H9 (cell line): ENCODE measurements at regions not wholly inside any gene's neighbourhood (a gene's known extent, or its start where the extent isn't known, plus 50 kb on each side); places are given as distances from the start of the nearest gene placed in this dataset.

Source experiments
- DNase-seq: peaks from one replicate; pipeline ENCODE4 v3.0.0-alpha.2; 2017
- H2AFZ ChIP-seq: one replicate; pipeline ENCODE4 v1.6.1; 2013; ENCODE audit warnings: mild to moderate bottlenecking, low read length, control low read depth, moderate library complexity
- H2AK5ac ChIP-seq: 2 replicates; pipeline ENCODE4 v1.6.1; 2013; ENCODE audit warnings: low read length, control low read depth, mixed read lengths; ENCODE audit not compliant: insufficient read length
- H2BK120ac ChIP-seq: one replicate; pipeline ENCODE4 v1.6.1; 2013; ENCODE audit warnings: low read depth, mild to moderate bottlenecking, low read length, control low read depth, inconsistent platforms; ENCODE audit not compliant: poor library complexity, severe bottlenecking
- H2BK12ac ChIP-seq: 2 replicates; pipeline ENCODE4 v1.6.1; 2013; ENCODE audit warnings: low read length, control low read depth, mixed read lengths, low read depth; ENCODE audit not compliant: insufficient read length
- H2BK15ac ChIP-seq: 2 replicates; pipeline ENCODE4 v1.6.1; 2013; ENCODE audit warnings: low read depth, low read length, control low read depth
- H2BK20ac ChIP-seq: one replicate; pipeline ENCODE4 v1.6.1; 2013; ENCODE audit warnings: low read depth, mild to moderate bottlenecking, low read length, control low read depth, inconsistent platforms; ENCODE audit not compliant: poor library complexity, severe bottlenecking
- H2BK5ac ChIP-seq: 2 replicates; pipeline ENCODE4 v1.6.1; 2013; ENCODE audit warnings: low read length, control low read depth, mixed read lengths; ENCODE audit not compliant: insufficient read length
- H3K14ac ChIP-seq: 2 replicates; pipeline ENCODE4 v1.6.1; 2013; ENCODE audit warnings: low read length, control low read depth; ENCODE audit not compliant: insufficient read depth
- H3K18ac ChIP-seq: 2 replicates; pipeline ENCODE4 v1.6.1; 2013; ENCODE audit warnings: low read depth, mild to moderate bottlenecking, mixed read lengths, low read length, control low read depth; ENCODE audit not compliant: insufficient read length
- H3K23ac ChIP-seq: 2 replicates; pipeline ENCODE4 v1.6.1; 2013; ENCODE audit warnings: low read length, control low read depth, mixed read lengths, low read depth; ENCODE audit not compliant: insufficient read length
- H3K23me2 ChIP-seq: 2 replicates; pipeline ENCODE4 v1.6.1; 2013; ENCODE audit warnings: low read depth, mild to moderate bottlenecking, mixed read lengths, low read length, control low read depth; ENCODE audit not compliant: insufficient read length, poor library complexity, severe bottlenecking
- H3K27ac ChIP-seq: 2 replicates; pipeline ENCODE4 v1.5.1; 2013; ENCODE audit warnings: low read length, control low read depth, mixed read lengths, low read depth; ENCODE audit not compliant: insufficient read length
- H3K27me3 ChIP-seq: 2 replicates; pipeline ENCODE4 v1.6.1; 2013; ENCODE audit warnings: low read length, control low read depth, inconsistent platforms; ENCODE audit not compliant: insufficient read depth
- H3K4ac ChIP-seq: 2 replicates; pipeline ENCODE4 v1.6.1; 2013; ENCODE audit warnings: low read depth, mild to moderate bottlenecking, control low read depth, inconsistent platforms, low read length, moderate library complexity
- H3K4me1 ChIP-seq: 2 replicates; pipeline ENCODE4 v1.6.1; 2013; ENCODE audit warnings: low read length, control low read depth, inconsistent platforms; ENCODE audit not compliant: insufficient read depth
- H3K4me2 ChIP-seq: 2 replicates; pipeline ENCODE4 v1.6.1; 2013; ENCODE audit warnings: low read length, control low read depth, mixed read lengths; ENCODE audit not compliant: insufficient read length, insufficient read depth
- H3K56ac ChIP-seq: 2 replicates; pipeline ENCODE4 v1.6.1; 2013; ENCODE audit warnings: low read depth, mild to moderate bottlenecking, mixed read lengths, low read length, control low read depth; ENCODE audit not compliant: insufficient read length
- H3K79me1 ChIP-seq: 2 replicates; pipeline ENCODE4 v1.6.1; 2013; ENCODE audit warnings: low read depth, mild to moderate bottlenecking, moderate library complexity, low read length, control low read depth, inconsistent platforms; ENCODE audit not compliant: insufficient read depth, poor library complexity, severe bottlenecking
- H3K79me2 ChIP-seq: 2 replicates; pipeline ENCODE4 v1.6.1; 2013; ENCODE audit warnings: low read length, control low read depth, inconsistent platforms; ENCODE audit not compliant: insufficient read depth
- H3K9ac ChIP-seq: 2 replicates; pipeline ENCODE4 v1.6.1; 2013; ENCODE audit warnings: low read length, control low read depth, mixed read lengths; ENCODE audit not compliant: insufficient read length; ENCODE audit errors: extremely low read depth
- H3K9me3 ChIP-seq: one replicate; pipeline ENCODE4 v1.6.1; 2013; ENCODE audit warnings: low read depth, low read length, inconsistent platforms; ENCODE audit not compliant: control insufficient read depth
- H3T11ph ChIP-seq: one replicate; pipeline ENCODE4 v1.6.1; 2013; ENCODE audit warnings: mild to moderate bottlenecking, low read length, control low read depth, inconsistent platforms
- H4K20me1 ChIP-seq: one replicate; pipeline ENCODE4 v1.6.1; 2013; ENCODE audit not compliant: control insufficient read depth, insufficient read length, insufficient read depth
- H4K5ac ChIP-seq: 2 replicates; pipeline ENCODE4 v1.6.1; 2013; ENCODE audit warnings: low read depth, mild to moderate bottlenecking, mixed read lengths, low read length, control low read depth; ENCODE audit not compliant: insufficient read length
- H4K8ac ChIP-seq: replicated peaks from 2 replicates; pipeline ENCODE4 v1.6.1; 2013; ENCODE audit warnings: low read length, control low read depth, mixed read lengths, low read depth; ENCODE audit not compliant: insufficient read length
- H4K91ac ChIP-seq: 2 replicates; pipeline ENCODE4 v1.6.1; 2013; ENCODE audit warnings: low read depth, mild to moderate bottlenecking, moderate library complexity, mixed read lengths, low read length, control low read depth; ENCODE audit not compliant: insufficient read length
- H3K27ac Mint-ChIP-seq, 3 experiments: 2 replicates in 2 of 3; 3 replicates in 1 of 3; pipeline ENCODE4 v1.8.0; 2020 to 2021; ENCODE audit warnings: mixed read lengths in 3 of 3, mild to moderate bottlenecking in 1 of 3, moderate library complexity in 1 of 3
- H3K27me3 Mint-ChIP-seq: 2 replicates; pipeline ENCODE4 v1.8.0; 2021; ENCODE audit warnings: low read depth, mild to moderate bottlenecking, moderate library complexity, mixed read lengths
- H3K36me3 Mint-ChIP-seq, 3 experiments: 2 replicates in 2 of 3; 3 replicates in 1 of 3; pipeline ENCODE4 v1.8.0; 2020 to 2021; ENCODE audit warnings: low read depth in 3 of 3, mixed read lengths in 3 of 3; ENCODE audit not compliant: insufficient read depth in 1 of 3
- H3K4me1 Mint-ChIP-seq, 2 experiments: 2 replicates each; pipeline ENCODE4 v1.8.0; 2020; ENCODE audit warnings: mixed read lengths in 2 of 2
- H3K4me3 Mint-ChIP-seq, 2 experiments: 2 replicates in 1 of 2; 3 replicates in 1 of 2; pipeline ENCODE4 v1.8.0; 2020 to 2021; ENCODE audit warnings: mild to moderate bottlenecking in 2 of 2, mixed read lengths in 2 of 2, moderate library complexity in 1 of 2
- H3K9me3 Mint-ChIP-seq, 2 experiments: 2 replicates in 1 of 2; 3 replicates in 1 of 2; pipeline ENCODE4 v1.8.0; 2020; ENCODE audit warnings: mild to moderate bottlenecking in 2 of 2, mixed read lengths in 2 of 2, moderate library complexity in 1 of 2
- CTCF ChIP-seq: fragments of 200-600 bp; sonication (generic); conservative IDR thresholded peaks from 3 replicates; pipeline ENCODE4 v1.8.0; 2021; ENCODE audit warnings: antibody characterized with exemption, mild to moderate bottlenecking
- WGBS: extraction: QIAGEN DNeasy Blood & Tissue Kit; methylation state at CpG from one replicate; pipeline ENCODE4 v1.1.7; 2013; ENCODE audit warnings: missing lambda C conversion rate, low lambda C conversion rate, mixed read lengths; ENCODE audit not compliant: insufficient read length; ENCODE audit errors: extremely low coverage; 5-methylcytosine and 5-hydroxymethylcytosine counted together

DNA sequence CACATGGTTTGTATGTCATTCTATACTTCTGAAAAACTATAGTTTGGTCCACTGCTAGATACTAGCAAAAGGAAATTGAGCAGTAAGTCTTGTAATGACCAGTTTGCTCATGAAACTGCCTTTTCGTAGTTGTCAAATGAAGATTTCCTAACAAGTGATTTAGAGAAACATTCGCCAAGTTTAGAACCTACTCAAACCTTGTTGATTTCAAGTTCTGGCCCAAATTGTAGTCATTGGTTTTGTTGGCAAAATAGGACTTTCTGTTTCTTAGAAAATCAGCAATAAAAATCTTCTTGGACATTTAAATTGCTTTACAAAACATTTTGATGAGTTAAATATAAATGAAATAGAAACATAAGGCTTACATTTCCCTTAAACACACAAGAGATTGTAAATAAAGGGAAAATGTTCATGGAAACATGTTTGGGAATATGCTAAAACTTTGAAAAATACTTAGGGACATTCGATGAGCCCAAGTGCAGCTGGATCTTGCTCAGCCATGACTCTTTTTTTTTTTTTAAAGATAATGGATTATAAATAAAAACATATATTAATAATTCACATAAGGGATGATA lies 178.5 kb upstream of the LYPLAL1 start:
- Histone ChIP-seq H4K20me1 (no peaks in the 10 kb centered on the region), H2BK15ac (no peak overlapping the region), H3K56ac (no peak overlapping the region), H2BK120ac (no peak overlapping the region), H2BK20ac (no peak overlapping the region), H3K4ac (no peak overlapping the region), H4K91ac (no peak overlapping the region), H2BK12ac (no peak overlapping the region), H3K79me1 (no peaks in the 10 kb centered on the region), H3K23ac (no peak overlapping the region), H3K27ac (no peak overlapping the region), H4K8ac (no peak overlapping the region), H3K23me2 (no peaks in the 10 kb centered on the region), H3K27me3 (no peaks in the 10 kb centered on the region), H3K18ac (no peak overlapping the region), H4K5ac (no peak overlapping the region), H3K9ac (no peak overlapping the region), H2AFZ (no peak overlapping the region), H3K14ac (no peak overlapping the region), H3K4me2 (no peak overlapping the region), H3T11ph (no peak overlapping the region), H2AK5ac (no peak overlapping the region), H3K4me1 (no peaks in the 10 kb centered on the region), H3K79me2 (no peaks in the 10 kb centered on the region), H2BK5ac (no peak overlapping the region), H3K9me3 (no peaks in the 10 kb centered on the region)
- Mint-ChIP-seq H3K9me3 (no peaks in the 10 kb centered on the region), H3K27me3 (no peaks in the 10 kb centered on the region), H3K36me3 (no peaks in the 10 kb centered on the region), H3K4me3 (no peak overlapping the region), H3K27ac (no peak overlapping the region), H3K4me1 (no peaks in the 10 kb centered on the region)
- WGBS, result no CpG with 5 or more reads among the region's 3 CpGs
- TF ChIP-seq CTCF, result no peak
- DNase-seq, result no peak
